Memory B cell (primary cell): ENCODE measurements at regions not wholly inside any gene's neighbourhood (a gene's known extent, or its start where the extent isn't known, plus 50 kb on each side); places are given as distances from the start of the nearest gene placed in this dataset.

Experiments
- ATAC-seq: fragments of 150-1000 bp; cut with Tn5 transposase; 2 replicates; pipeline ENCODE4 v1.10.0; 2021; ENCODE audit warnings: low read depth, mild to moderate bottlenecking, moderate library complexity
- DNase-seq, 2 donors: peaks; one replicate each; pipeline ENCODE4 v3.0.0; 2022; ENCODE audit warnings: low spot score in 2 of 2
- H3K27ac Mint-ChIP-seq: one replicate; pipeline ENCODE4 v1.8.0; 2022; ENCODE audit warnings: mild to moderate bottlenecking, moderate library complexity, mixed read lengths
- H3K27me3 Mint-ChIP-seq: one replicate; pipeline ENCODE4 v1.8.0; 2022; ENCODE audit warnings: mixed read lengths
- H3K36me3 Mint-ChIP-seq: one replicate; pipeline ENCODE4 v1.8.0; 2022; ENCODE audit warnings: mild to moderate bottlenecking, mixed read lengths
- H3K4me1 Mint-ChIP-seq: one replicate; pipeline ENCODE4 v1.8.0; 2022; ENCODE audit warnings: mixed read lengths
- H3K4me3 Mint-ChIP-seq: one replicate; pipeline ENCODE4 v1.8.0; 2022; ENCODE audit warnings: mild to moderate bottlenecking, moderate library complexity, mixed read lengths
- H3K9me3 Mint-ChIP-seq: one replicate; pipeline ENCODE4 v1.8.0; 2022; ENCODE audit warnings: mixed read lengths

- Mint-ChIP-seq H3K27me3 (no peaks in the 10 kb centered on the region), H3K27ac (no peak overlapping the region), H3K36me3 (no peaks in the 10 kb centered on the region), H3K9me3 (peaks cover 1% of the 10 kb centered on the region), H3K4me1 (no peaks in the 10 kb centered on the region), H3K4me3 (no peak overlapping the region)
- ATAC-seq (no peak), DNase-seq (no peak)
These were observed 766.4 kb upstream of the FAM98A start for GRCh38 chr2:34365512-34365911.

GRCh38 chr2:34353509-34354113 is 754.5 kb upstream of the FAM98A start:
- H3K4me1 Mint-ChIP-seq: no peaks in the 10 kb centered on the region
- H3K27me3 Mint-ChIP-seq: no peaks in the 10 kb centered on the region
- no peak overlapping the region for H3K4me3 Mint-ChIP-seq
- H3K36me3 Mint-ChIP-seq: no peaks in the 10 kb centered on the region
- H3K9me3 Mint-ChIP-seq: peaks cover 1% of the 10 kb centered on the region
- DNase-seq (no peak), ATAC-seq (no peak)
- no peak overlapping the region for H3K27ac Mint-ChIP-seq

- ATAC-seq (no peak), DNase-seq (no peak)
- H3K4me3 Mint-ChIP-seq: no peak overlapping the region
- no peaks in the 10 kb centered on the region for H3K4me1 Mint-ChIP-seq
- H3K27ac Mint-ChIP-seq: no peak overlapping the region
- H3K36me3 Mint-ChIP-seq: no peaks in the 10 kb centered on the region
- peaks cover 4% of the 10 kb centered on the region for H3K9me3 Mint-ChIP-seq
- H3K27me3 Mint-ChIP-seq: no peaks in the 10 kb centered on the region
These were observed 750.4 kb upstream of the FAM98A start for GRCh38 chr2:34349527-34349926.

- no peaks in the 10 kb centered on the region for H3K36me3 Mint-ChIP-seq
- H3K9me3 Mint-ChIP-seq: peaks cover 4% of the 10 kb centered on the region
- H3K4me3 Mint-ChIP-seq: no peak overlapping the region
- H3K27ac Mint-ChIP-seq: no peak overlapping the region
- ATAC-seq (no peak), DNase-seq (no peak)
- no peaks in the 10 kb centered on the region for H3K27me3 Mint-ChIP-seq
- H3K4me1 Mint-ChIP-seq: no peaks in the 10 kb centered on the region
These were observed 745.9 kb upstream of the FAM98A start for GRCh38 chr2:34345030-34345429.

GRCh38 chr2:34340307-34340706 is 741.2 kb upstream of the FAM98A start:
- no peaks in the 10 kb centered on the region for H3K27me3 Mint-ChIP-seq
- peaks cover 3% of the 10 kb centered on the region for H3K9me3 Mint-ChIP-seq
- H3K4me1 Mint-ChIP-seq: no peaks in the 10 kb centered on the region
- DNase-seq (no peak), ATAC-seq (no peak)
- H3K36me3 Mint-ChIP-seq: no peaks in the 10 kb centered on the region
- H3K4me3 Mint-ChIP-seq: no peak overlapping the region
- H3K27ac Mint-ChIP-seq: no peak overlapping the region

GRCh38 chr2:34337735-34338134 is 738.6 kb upstream of the FAM98A start:
- ATAC-seq (no peak), DNase-seq (no peak)
- Mint-ChIP-seq H3K27ac (no peak overlapping the region), H3K4me1 (no peaks in the 10 kb centered on the region), H3K4me3 (no peak overlapping the region), H3K27me3 (no peaks in the 10 kb centered on the region), H3K36me3 (no peaks in the 10 kb centered on the region), H3K9me3 (peaks cover 7% of the 10 kb centered on the region)

- no peak for ATAC-seq
- no peaks in the 10 kb centered on the region for H3K27me3 Mint-ChIP-seq
These were observed 733.7 kb upstream of the FAM98A start for GRCh38 chr2:34332813-34333212.

GRCh38 chr2:34320056-34320455 is 721.0 kb upstream of the FAM98A start:
- Mint-ChIP-seq H3K27me3 (no peaks in the 10 kb centered on the region), H3K9me3 (peaks cover 2% of the 10 kb centered on the region), H3K4me1 (no peaks in the 10 kb centered on the region), H3K27ac (no peak overlapping the region), H3K36me3 (no peaks in the 10 kb centered on the region), H3K4me3 (no peak overlapping the region)
- ATAC-seq (no peak), DNase-seq (no peak)

More at GRCh38 chr2:34332813-34333212, 733.7 kb upstream of the FAM98A start:
- DNase-seq: no peak
- no peak overlapping the region for H3K4me3 Mint-ChIP-seq
- H3K36me3 Mint-ChIP-seq: no peaks in the 10 kb centered on the region
- H3K9me3 Mint-ChIP-seq: peaks cover 7% of the 10 kb centered on the region
- no peak overlapping the region for H3K27ac Mint-ChIP-seq
- H3K4me1 Mint-ChIP-seq: no peaks in the 10 kb centered on the region

- H3K4me3 Mint-ChIP-seq: no peak overlapping the region
- peaks cover 2% of the 10 kb centered on the region for H3K9me3 Mint-ChIP-seq
These were observed 718.7 kb upstream of the FAM98A start for GRCh38 chr2:34317797-34318196.

GRCh38 chr2:34316788-34317187 is 717.7 kb upstream of the FAM98A start:
- Mint-ChIP-seq H3K4me1 (no peaks in the 10 kb centered on the region), H3K27me3 (no peaks in the 10 kb centered on the region), H3K36me3 (no peaks in the 10 kb centered on the region), H3K27ac (no peak overlapping the region), H3K4me3 (no peak overlapping the region), H3K9me3 (peaks cover 4% of the 10 kb centered on the region)
- ATAC-seq: no peak
- DNase-seq: no peak

More at GRCh38 chr2:34317797-34318196, 718.7 kb upstream of the FAM98A start:
- Mint-ChIP-seq H3K27me3 (no peaks in the 10 kb centered on the region), H3K27ac (no peak overlapping the region), H3K4me1 (no peaks in the 10 kb centered on the region), H3K36me3 (no peaks in the 10 kb centered on the region)
- ATAC-seq: no peak
- no peak for DNase-seq

- Mint-ChIP-seq H3K4me1 (no peaks in the 10 kb centered on the region), H3K4me3 (no peak overlapping the region), H3K9me3 (peaks cover 4% of the 10 kb centered on the region), H3K27ac (no peak overlapping the region), H3K27me3 (no peaks in the 10 kb centered on the region), H3K36me3 (peaks cover 2% of the 10 kb centered on the region)
- ATAC-seq (no peak), DNase-seq (no peak)
These were observed 712.7 kb upstream of the FAM98A start for GRCh38 chr2:34311816-34312215.

GRCh38 chr2:34308140-34308539 is 709.0 kb upstream of the FAM98A start:
- H3K27ac Mint-ChIP-seq: no peak overlapping the region
- H3K36me3 Mint-ChIP-seq: peaks cover 2% of the 10 kb centered on the region
- no peak overlapping the region for H3K4me3 Mint-ChIP-seq
- H3K4me1 Mint-ChIP-seq: no peaks in the 10 kb centered on the region
- ATAC-seq (no peak), DNase-seq (no peak)
- no peaks in the 10 kb centered on the region for H3K27me3 Mint-ChIP-seq
- peaks cover 4% of the 10 kb centered on the region for H3K9me3 Mint-ChIP-seq

- ATAC-seq: no peak
- H3K4me1 Mint-ChIP-seq: no peaks in the 10 kb centered on the region
- H3K36me3 Mint-ChIP-seq: peaks cover 2% of the 10 kb centered on the region
- DNase-seq: no peak
- no peak overlapping the region for H3K4me3 Mint-ChIP-seq
- H3K27me3 Mint-ChIP-seq: no peaks in the 10 kb centered on the region
- peaks cover 4% of the 10 kb centered on the region for H3K9me3 Mint-ChIP-seq
- H3K27ac Mint-ChIP-seq: no peak overlapping the region
These were observed 708.5 kb upstream of the FAM98A start for GRCh38 chr2:34307636-34308035.

- H3K4me3 Mint-ChIP-seq: no peak overlapping the region
- no peaks in the 10 kb centered on the region for H3K4me1 Mint-ChIP-seq
- H3K9me3 Mint-ChIP-seq: peaks cover 3% of the 10 kb centered on the region
- no peak for DNase-seq
- no peaks in the 10 kb centered on the region for H3K27me3 Mint-ChIP-seq
- no peak overlapping the region for H3K27ac Mint-ChIP-seq
- peaks cover 2% of the 10 kb centered on the region for H3K36me3 Mint-ChIP-seq
- ATAC-seq: no peak
These were observed 707.6 kb upstream of the FAM98A start for GRCh38 chr2:34306745-34307144.

- peaks cover 2% of the 10 kb centered on the region for H3K36me3 Mint-ChIP-seq
- H3K27me3 Mint-ChIP-seq: no peaks in the 10 kb centered on the region
- no peak overlapping the region for H3K27ac Mint-ChIP-seq
- peaks cover 3% of the 10 kb centered on the region for H3K9me3 Mint-ChIP-seq
- no peak for ATAC-seq
- no peaks in the 10 kb centered on the region for H3K4me1 Mint-ChIP-seq
- no peak overlapping the region for H3K4me3 Mint-ChIP-seq
- no peak for DNase-seq
These were observed 706.5 kb upstream of the FAM98A start for GRCh38 chr2:34305587-34305986.
